Endothelial cell of umbilical vein (primary cell): ENCODE measurements at regions not wholly inside any gene's neighbourhood (a gene's known extent, or its start where the extent isn't known, plus 50 kb on each side); places are given as distances from the start of the nearest gene placed in this dataset.
"Not testable (repeated sequence)": the region's sequence is repeated elsewhere in the genome, so short reads cannot be mapped to it uniquely, and the experiment has no call there.

Experiments
- BruUV-seq: library from RNA; stranded (reverse); fragments of 400-500 nt; replicated peaks from 2 replicates; lab custom pipeline; 2021; lab: Mats Ljungman, UMichigan
- CTCF ChIA-PET: fragments of 300-600, 350-600 bp; sonication (Branson Sonifier 250); formaldehyde crosslinking; loops from one replicate; lab custom pipeline; 2021; ENCODE audit warnings: antibody characterized with exemption, inconsistent platforms; lab: Charles Lee
- POLR2A ChIA-PET: fragments of 300-600, 350-600 bp; sonication (Branson Sonifier 250); formaldehyde crosslinking; loops from one replicate; lab custom pipeline; 2021; ENCODE audit warnings: antibody characterized with exemption, inconsistent platforms; lab: Charles Lee
- DNase-seq: peaks from one replicate; pipeline ENCODE4 v3.0.0-alpha.2; 2011; ENCODE audit warnings: low read depth, low spot score
- FAIRE-seq: peaks from 2 replicates; lab custom pipeline; 2011; peaks lifted over from hg19 to GRCh38; lab: Jason Lieb, UNC
- H2AFZ ChIP-seq: 2 replicates; pipeline ENCODE4 v1.6.0; 2012; ENCODE audit warnings: low read depth, low read length, control low read depth, inconsistent platforms
- H3K27ac ChIP-seq: 2 replicates; pipeline ENCODE4 v1.5.1; 2011; ENCODE audit warnings: low read depth, mild to moderate bottlenecking, control low read depth, low read length, moderate library complexity; ENCODE audit not compliant: insufficient read depth
- H3K27me3 ChIP-seq, 2 experiments: 2 replicates each; pipeline versions ENCODE4 v1.6.0 to v1.6.1; 2011; ENCODE audit warnings: low read length in 2 of 2, mixed read lengths in 1 of 2; ENCODE audit not compliant: control insufficient read depth in 2 of 2, insufficient read depth in 2 of 2
- H3K36me3 ChIP-seq, 2 experiments: 2 replicates in 1 of 2; 3 replicates in 1 of 2; pipeline ENCODE4 v1.5.1; 2011; ENCODE audit warnings: low read length in 2 of 2, mild to moderate bottlenecking in 1 of 2, moderate library complexity in 1 of 2; ENCODE audit not compliant: control insufficient read depth in 2 of 2, insufficient read depth in 2 of 2; ENCODE audit errors: extremely low read depth in 1 of 2
- H3K4me1 ChIP-seq: 3 replicates; pipeline ENCODE4 v1.5.1; 2011; ENCODE audit warnings: mild to moderate bottlenecking, low read length; ENCODE audit not compliant: control insufficient read depth, insufficient read depth; ENCODE audit errors: extremely low read depth
- H3K4me2 ChIP-seq: 2 replicates; pipeline ENCODE4 v1.6.1; 2011; ENCODE audit warnings: low read length, control low read depth, mixed read lengths; ENCODE audit not compliant: insufficient read depth
- H3K4me3 ChIP-seq, 3 experiments: fragments of 200-600 bp in 1 of 3; sonication (generic), shearing (Covaris generic) in 1 of 3; replicated peaks in 1 of 3; 2 replicates each; pipeline ENCODE4 v1.5.1; 2011 to 2016; ENCODE audit warnings: control low read depth in 3 of 3, low read length in 3 of 3, mild to moderate bottlenecking in 2 of 3, inconsistent platforms in 1 of 3, low read depth in 1 of 3, moderate library complexity in 1 of 3; ENCODE audit not compliant: insufficient read depth in 1 of 3
- H3K79me2 ChIP-seq: 2 replicates; pipeline ENCODE4 v1.6.0; 2012; ENCODE audit warnings: low read length, inconsistent platforms; ENCODE audit not compliant: control insufficient read depth, insufficient read depth
- H3K9ac ChIP-seq: replicated peaks from 2 replicates; pipeline ENCODE3; 2011; ENCODE audit warnings: low read length, control low read depth; ENCODE audit not compliant: insufficient read depth; ENCODE audit errors: extremely low read depth
- H3K9me1 ChIP-seq: replicated peaks from 3 replicates; pipeline ENCODE4 v1.6.0; 2011; ENCODE audit warnings: mild to moderate bottlenecking, low read length; ENCODE audit not compliant: control insufficient read depth, insufficient read depth; ENCODE audit errors: extremely low read depth
- H3K9me3 ChIP-seq: replicated peaks from 2 replicates; pipeline ENCODE4 v1.5.1; 2012; ENCODE audit warnings: low read length, inconsistent platforms; ENCODE audit not compliant: control insufficient read depth, insufficient read depth
- H4K20me1 ChIP-seq: replicated peaks from 2 replicates; pipeline ENCODE3; 2011; ENCODE audit warnings: mild to moderate bottlenecking, low read length; ENCODE audit not compliant: control insufficient read depth, insufficient read depth; ENCODE audit errors: extremely low read depth
- CTCF ChIP-seq, 2 donors: IDR thresholded peaks; 1 replicate in 1 of 2; 2 replicates in 1 of 2; pipeline ENCODE4 v1.5.1; 2011; ENCODE audit warnings: low read length in 2 of 2, mild to moderate bottlenecking in 2 of 2, moderate library complexity in 2 of 2, control low read depth in 1 of 2, inconsistent platforms in 1 of 2, low read depth in 1 of 2; ENCODE audit not compliant: insufficient read depth in 1 of 2; ENCODE audit errors: extremely low read depth in 1 of 2
- EZH2 ChIP-seq: IDR thresholded peaks from 2 replicates; pipeline ENCODE4 v1.6.1; 2012; ENCODE audit warnings: borderline replicate concordance, low read depth, mild to moderate bottlenecking, moderate library complexity, low read length, inconsistent platforms; ENCODE audit not compliant: severe bottlenecking
- FOS ChIP-seq: IDR thresholded peaks from 2 replicates; pipeline ENCODE4 v1.6.1; 2011; ENCODE audit warnings: mild to moderate bottlenecking, low read length, moderate library complexity, borderline replicate concordance; ENCODE audit not compliant: insufficient read depth
- GATA2 ChIP-seq: IDR thresholded peaks from 2 replicates; pipeline ENCODE4 v1.7.0; 2011; ENCODE audit warnings: low read depth, mild to moderate bottlenecking, moderate library complexity, mixed read lengths, low read length; ENCODE audit not compliant: insufficient read length, insufficient read depth
- JUN ChIP-seq: IDR thresholded peaks from 2 replicates; pipeline ENCODE4 v1.6.1; 2011; ENCODE audit warnings: borderline replicate concordance, low read depth; ENCODE audit not compliant: insufficient read length, insufficient read depth
- MAX ChIP-seq: IDR thresholded peaks from 2 replicates; pipeline ENCODE4 v1.6.1; 2011; ENCODE audit not compliant: insufficient read depth, insufficient read length
- MYC ChIP-seq: IDR thresholded peaks from one replicate; pipeline ENCODE4 v1.6.1; 2011; ENCODE audit warnings: mild to moderate bottlenecking, low read depth, low read length
- POLR2A ChIP-seq: IDR thresholded peaks from 2 replicates; pipeline ENCODE4 v1.6.1; 2012; ENCODE audit warnings: low read depth, mild to moderate bottlenecking, control low read depth, low read length
- POLR2AphosphoS5 ChIP-seq: IDR thresholded peaks from 2 replicates; pipeline ENCODE4 v1.6.1; 2012; ENCODE audit warnings: low read depth, mild to moderate bottlenecking, control low read depth, low read length, moderate library complexity; ENCODE audit not compliant: insufficient read depth
- dilution Hi-C: fragments of 300-500 bp; cut with MboI; formaldehyde crosslinking; loops from one replicate; pipeline ENCODE4 v1.15.0; 2019; ENCODE audit warnings: low sequenced_read_pairs; ENCODE audit not compliant: extremely low pct_ligation_motif_present
- intact Hi-C: fragments of 100-400 bp; cut with micrococcal nuclease; formaldehyde crosslinking; loops from one replicate; pipeline ENCODE4 v1.10.0; 2022

GRCh38 chr4:31023742-31024141 is 303.6 kb downstream of the PCDH7 start:
- dilution Hi-C loops = no loop called here
- Histone ChIP-seq H2AFZ (no peak overlapping the region), H3K4me2 (no peak overlapping the region), H4K20me1 (no peaks in the 10 kb centered on the region), H3K4me1 (no peaks in the 10 kb centered on the region), H3K4me3 (no peak overlapping the region), H3K9ac (no peak overlapping the region), H3K36me3 (no peaks in the 10 kb centered on the region), H3K27me3 (no peaks in the 10 kb centered on the region), H3K27ac (no peak overlapping the region), H3K9me1 (no peaks in the 10 kb centered on the region), H3K9me3 (no peaks in the 10 kb centered on the region), H3K79me2 (no peaks in the 10 kb centered on the region)
- FAIRE-seq (no peak), DNase-seq (no peak)
- POLR2A ChIA-PET = no interaction called here
- no TSS peak for BruUV-seq
- intact Hi-C loops = no loop called here
- TF ChIP-seq POLR2AphosphoS5 = no peak
- TF ChIP-seq CTCF (IDR thresholded peaks at IDR 0.05; ENCODE audit: extremely low read depth in 1 of 2, insufficient read depth in 1 of 2, low read depth in 1 of 2, low read length in 2 of 2) = no peak
- TF ChIP-seq MYC = no peak
- TF ChIP-seq GATA2 = no peak
- TF ChIP-seq FOS = no peak
- no peak for TF ChIP-seq JUN
- TF ChIP-seq POLR2A = no peak
- no peak for TF ChIP-seq EZH2
- TF ChIP-seq MAX = no peak
- CTCF ChIA-PET = interaction anchor here (1.2 kb wide), 1 partner anchor 10 kb away, joined by 3 read pairs; no protein-coding TSS in a partner anchor

- H3K9ac ChIP-seq, H3K27me3 ChIP-seq, H3K4me3 ChIP-seq, H2AFZ ChIP-seq, H3K36me3 ChIP-seq, BruUV-seq, H3K9me3 ChIP-seq, POLR2A ChIA-PET, DNase-seq, dilution Hi-C loops, H3K9me1 ChIP-seq, H3K4me1 ChIP-seq, H3K4me2 ChIP-seq, intact Hi-C loops, H4K20me1 ChIP-seq, H3K27ac ChIP-seq, H3K79me2 ChIP-seq, FAIRE-seq: not testable (repeated sequence)
- CTCF ChIA-PET = interaction anchor here (1.2 kb wide), 2 partner anchors 9 to 23 kb away, joined by 3 read pairs; no protein-coding TSS in a partner anchor
Measured at GRCh38 chr4:31024781-31025180, 304.6 kb downstream of the PCDH7 start.
